ENCODE measurements at regions not wholly inside any gene's neighbourhood (a gene's known extent, or its start where the extent isn't known, plus 50 kb on each side); places are given as distances from the start of the nearest gene placed in this dataset.

- TF ChIP-seq CTCF (IDR thresholded peaks at IDR 0.05; ENCODE audit: low read depth, low read length) = no peak
- no peak for TF ChIP-seq EZH2phosphoT487 (IDR thresholded peaks at IDR 0.05; ENCODE audit: low read depth)
Observed at GRCh38 chr5:2261004-2261703, 378.4 kb upstream of the IRX4 start.

Data from OCI-LY3 (cell line).